ENCODE measurements at regions not wholly inside any gene's neighbourhood (a gene's known extent, or its start where the extent isn't known, plus 50 kb on each side); places are given as distances from the start of the nearest gene placed in this dataset.
"Not testable (repeated sequence)": the region's sequence is repeated elsewhere in the genome, so short reads cannot be mapped to it uniquely, and the experiment has no call there.

DNA sequence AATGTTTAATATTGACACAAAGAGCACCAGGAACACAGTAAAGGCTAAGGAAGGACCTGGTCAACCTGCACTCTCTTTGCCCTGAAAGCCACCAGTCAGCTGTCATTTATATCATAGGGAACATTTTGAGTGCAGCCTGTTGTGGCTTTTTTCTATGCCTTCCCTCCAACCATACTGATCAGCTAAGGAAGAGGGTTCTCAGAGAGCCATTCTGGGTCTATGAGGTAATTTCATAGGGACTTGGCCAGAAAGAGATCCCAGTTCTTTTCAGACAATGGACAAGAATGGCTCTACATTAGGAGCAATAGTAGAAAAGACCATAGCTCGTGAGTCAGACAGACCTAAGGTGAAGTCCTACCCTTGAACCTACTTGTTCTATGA is 132.8 kb downstream of the CCDC34 start:
- peaks cover 8% of the 10 kb centered on the region for H3K27me3 Mint-ChIP-seq
- no peaks in the 10 kb centered on the region for H3K9me3 Mint-ChIP-seq
- intact Hi-C loops (cut with micrococcal nuclease): no loop called here
- no peak overlapping the region for H3K4me3 Mint-ChIP-seq
- ChIA-PET POLR2A (no interaction called here), CTCF (no interaction called here)
- H3K36me3 Mint-ChIP-seq (ENCODE audit: low read depth): no peaks in the 10 kb centered on the region
- ATAC-seq (no peak), DNase-seq (no peak)
- H3K27ac Mint-ChIP-seq: no peak overlapping the region
- TF ChIP-seq, protein P1, sequence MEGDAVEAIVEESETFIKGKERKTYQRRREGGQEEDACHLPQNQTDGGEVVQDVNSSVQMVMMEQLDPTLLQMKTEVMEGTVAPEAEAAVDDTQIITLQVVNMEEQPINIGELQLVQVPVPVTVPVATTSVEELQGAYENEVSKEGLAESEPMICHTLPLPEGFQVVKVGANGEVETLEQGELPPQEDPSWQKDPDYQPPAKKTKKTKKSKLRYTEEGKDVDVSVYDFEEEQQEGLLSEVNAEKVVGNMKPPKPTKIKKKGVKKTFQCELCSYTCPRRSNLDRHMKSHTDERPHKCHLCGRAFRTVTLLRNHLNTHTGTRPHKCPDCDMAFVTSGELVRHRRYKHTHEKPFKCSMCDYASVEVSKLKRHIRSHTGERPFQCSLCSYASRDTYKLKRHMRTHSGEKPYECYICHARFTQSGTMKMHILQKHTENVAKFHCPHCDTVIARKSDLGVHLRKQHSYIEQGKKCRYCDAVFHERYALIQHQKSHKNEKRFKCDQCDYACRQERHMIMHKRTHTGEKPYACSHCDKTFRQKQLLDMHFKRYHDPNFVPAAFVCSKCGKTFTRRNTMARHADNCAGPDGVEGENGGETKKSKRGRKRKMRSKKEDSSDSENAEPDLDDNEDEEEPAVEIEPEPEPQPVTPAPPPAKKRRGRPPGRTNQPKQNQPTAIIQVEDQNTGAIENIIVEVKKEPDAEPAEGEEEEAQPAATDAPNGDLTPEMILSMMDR (IDR thresholded peaks at IDR 0.05): no peak
- H3K4me1 Mint-ChIP-seq (ENCODE audit: low read depth): no peaks in the 10 kb centered on the region

DNA sequence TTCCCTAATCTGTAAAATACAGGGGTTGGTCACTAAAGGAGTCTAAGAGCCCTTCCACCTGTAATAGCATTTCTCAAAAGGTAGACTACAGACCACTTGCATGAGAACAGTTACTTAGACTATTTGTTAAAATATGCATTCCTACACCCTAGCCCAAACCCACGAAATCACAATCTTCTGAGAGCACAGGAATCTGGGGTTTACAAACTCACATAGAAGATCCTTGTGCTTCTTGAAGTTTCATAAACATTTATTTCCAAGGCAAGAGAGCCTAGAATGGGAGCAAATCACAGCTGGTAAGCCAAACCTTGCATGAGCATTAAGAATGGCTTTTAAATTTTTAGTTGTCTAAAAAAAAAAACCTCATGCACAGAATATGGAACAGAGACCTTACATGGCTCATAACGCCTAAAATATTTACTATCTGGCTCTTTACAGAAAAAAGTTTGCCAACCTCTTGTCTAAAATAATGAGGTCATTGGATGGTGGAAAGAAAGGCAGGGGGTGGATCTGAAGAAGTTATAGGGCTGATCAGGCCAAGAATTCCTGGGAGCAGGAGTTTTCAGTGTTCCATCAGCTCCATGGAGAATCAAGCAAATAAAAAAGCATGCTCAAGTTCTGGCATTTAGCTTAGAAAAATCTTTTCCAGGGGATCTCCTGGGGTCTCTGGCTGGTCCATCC is 133.4 kb downstream of the CCDC34 start:
- H3K4me1 Mint-ChIP-seq (ENCODE audit: low read depth): no peaks in the 10 kb centered on the region
- no peak for ATAC-seq
- DNase-seq: no peak
- no peak overlapping the region for H3K4me3 Mint-ChIP-seq
- ChIA-PET POLR2A (no interaction called here), CTCF (no interaction called here)
- no peak overlapping the region for H3K27ac Mint-ChIP-seq
- peaks cover 8% of the 10 kb centered on the region for H3K27me3 Mint-ChIP-seq
- intact Hi-C loops (cut with micrococcal nuclease): no loop called here
- TF ChIP-seq, protein P1 (IDR thresholded peaks at IDR 0.05): no peak
- no peaks in the 10 kb centered on the region for H3K36me3 Mint-ChIP-seq (ENCODE audit: low read depth)
- no peaks in the 10 kb centered on the region for H3K9me3 Mint-ChIP-seq

DNA sequence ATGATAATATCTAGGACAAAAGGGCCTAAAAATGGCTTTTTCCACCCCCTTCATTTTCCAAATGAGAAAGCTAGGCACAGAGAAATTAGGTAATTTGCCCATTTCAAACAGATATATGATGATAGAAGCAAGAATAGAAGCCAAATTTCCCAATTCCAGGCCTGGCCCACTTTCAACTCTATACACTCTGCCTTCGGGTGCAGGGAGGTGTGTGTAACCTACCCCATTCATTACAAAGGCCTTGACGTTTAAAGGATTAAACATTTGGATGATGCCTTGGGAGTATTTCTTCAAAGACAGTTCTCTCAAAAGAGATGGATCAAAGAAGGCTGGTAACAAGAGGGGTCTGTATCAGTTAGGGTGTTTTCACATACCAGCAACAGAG is 134.1 kb downstream of the CCDC34 start:
- ChIA-PET POLR2A (no interaction called here), CTCF (no interaction called here)
- Mint-ChIP-seq H3K4me1 (ENCODE audit: low read depth) (no peaks in the 10 kb centered on the region), H3K36me3 (ENCODE audit: low read depth) (no peaks in the 10 kb centered on the region), H3K27ac (no peak overlapping the region), H3K4me3 (no peak overlapping the region), H3K27me3 (peaks cover 8% of the 10 kb centered on the region), H3K9me3 (no peaks in the 10 kb centered on the region)
- ATAC-seq (no peak), DNase-seq (no peak)
- TF ChIP-seq, protein P1 (IDR thresholded peaks at IDR 0.05): no peak
- intact Hi-C loops (cut with micrococcal nuclease): no loop called here

DNA sequence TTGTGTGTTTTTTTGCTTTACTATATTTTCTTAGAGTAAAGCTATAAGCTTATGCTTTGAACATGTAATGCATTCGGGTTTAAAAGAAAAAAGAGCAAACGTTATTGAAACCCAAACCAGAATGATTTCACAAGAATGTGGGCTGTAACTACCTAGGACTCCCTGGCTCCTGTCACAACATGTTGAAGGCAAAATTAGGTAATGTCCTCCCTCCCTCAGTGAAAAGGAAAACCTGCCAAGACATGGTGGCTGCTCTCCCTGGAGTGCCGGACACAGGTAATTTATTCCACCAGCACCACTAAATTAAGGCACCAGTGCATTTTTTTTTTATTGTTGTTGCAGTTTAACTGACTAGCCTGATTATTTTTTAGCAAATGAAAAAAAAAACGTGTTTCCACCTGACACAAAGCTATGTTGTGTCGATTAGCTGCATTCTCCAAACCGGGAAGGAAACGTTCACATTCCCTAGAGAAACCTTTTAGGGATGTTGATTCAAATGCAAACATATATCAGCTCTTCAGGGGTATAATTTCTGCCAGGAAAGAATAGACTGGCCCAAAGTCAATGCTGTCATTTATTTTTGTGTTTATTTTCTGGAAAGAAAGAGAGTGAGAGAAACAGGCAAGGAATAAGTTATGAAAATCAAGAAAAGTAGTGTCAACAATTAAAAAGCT is 134.6 kb downstream of the CCDC34 start:
- H3K9me3 Mint-ChIP-seq: no peaks in the 10 kb centered on the region
- H3K27me3 Mint-ChIP-seq: peaks cover 6% of the 10 kb centered on the region
- DNase-seq (no peak), ATAC-seq (no peak)
- intact Hi-C loops (cut with micrococcal nuclease): no loop called here
- no peak overlapping the region for H3K27ac Mint-ChIP-seq
- no peaks in the 10 kb centered on the region for H3K36me3 Mint-ChIP-seq (ENCODE audit: low read depth)
- POLR2A ChIA-PET: no interaction called here
- TF ChIP-seq, protein P1 (IDR thresholded peaks at IDR 0.05): no peak
- CTCF ChIA-PET: no interaction called here
- no peak overlapping the region for H3K4me3 Mint-ChIP-seq
- no peaks in the 10 kb centered on the region for H3K4me1 Mint-ChIP-seq (ENCODE audit: low read depth)

DNA sequence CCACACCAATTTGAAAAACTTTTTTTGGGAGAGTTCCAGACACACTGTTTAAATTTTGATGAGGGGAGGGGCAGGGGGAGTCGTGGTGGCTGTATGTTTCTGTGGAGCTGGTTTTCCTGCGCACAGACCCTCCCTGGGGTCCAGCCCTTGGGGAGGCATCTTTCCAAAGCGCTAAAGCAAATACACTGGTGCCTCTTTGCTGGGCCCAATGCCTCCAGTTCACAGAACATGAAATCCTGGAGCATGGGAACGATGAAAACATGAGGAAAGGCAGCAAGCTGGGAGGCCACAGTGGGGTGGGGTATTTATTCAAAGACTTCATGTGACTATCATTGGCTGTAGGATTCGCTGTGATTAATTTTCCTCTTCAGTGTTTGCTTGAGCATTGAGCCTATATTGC is 135.3 kb downstream of the CCDC34 start:
- POLR2A ChIA-PET: no interaction called here

DNA sequence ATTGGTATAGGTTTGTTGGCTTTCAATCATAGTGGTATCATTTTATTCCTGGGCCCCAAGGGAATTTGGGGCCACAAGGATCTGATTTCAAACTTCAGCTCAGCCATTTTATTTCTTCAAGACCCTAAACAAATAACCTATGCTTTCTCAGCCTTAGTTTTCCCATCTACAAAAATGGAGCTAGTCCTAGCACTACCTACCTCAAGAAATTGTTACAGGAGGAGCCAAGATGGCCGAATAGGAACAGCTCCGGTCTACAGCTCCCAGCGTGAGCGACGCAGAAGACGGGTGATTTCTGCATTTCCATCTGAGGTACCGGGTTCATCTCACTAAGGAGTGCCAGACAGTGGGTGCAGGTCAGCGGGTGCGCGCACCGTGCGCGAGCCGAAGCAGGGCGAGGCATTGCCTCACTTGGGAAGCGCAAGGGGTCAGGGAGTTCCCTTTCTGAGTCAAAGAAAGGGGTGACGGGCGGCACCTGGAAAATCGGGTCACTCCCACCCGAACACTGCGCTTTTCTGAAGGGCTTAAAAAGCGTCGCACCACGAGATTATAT is 143.5 kb downstream of the CCDC34 start:
- intact Hi-C loops (cut with micrococcal nuclease): not testable (repeated sequence)

More for the DNA sequence above, 135.3 kb downstream of the CCDC34 start:
- Mint-ChIP-seq H3K9me3 (no peaks in the 10 kb centered on the region), H3K36me3 (ENCODE audit: low read depth) (no peaks in the 10 kb centered on the region), H3K4me3 (no peak overlapping the region), H3K4me1 (ENCODE audit: low read depth) (no peaks in the 10 kb centered on the region), H3K27me3 (peaks cover 6% of the 10 kb centered on the region), H3K27ac (no peak overlapping the region)
- ATAC-seq (no peak), DNase-seq (no peak)
- CTCF ChIA-PET: no interaction called here
- TF ChIP-seq, protein P1 (IDR thresholded peaks at IDR 0.05): no peak
- intact Hi-C loops (cut with micrococcal nuclease): no loop called here

More for the DNA sequence above, 143.5 kb downstream of the CCDC34 start:
- H3K36me3 Mint-ChIP-seq (ENCODE audit: low read depth); CTCF ChIA-PET; H3K9me3 Mint-ChIP-seq; POLR2A ChIA-PET; H3K27ac Mint-ChIP-seq; DNase-seq; H3K27me3 Mint-ChIP-seq; ATAC-seq; H3K4me1 Mint-ChIP-seq (ENCODE audit: low read depth); H3K4me3 Mint-ChIP-seq: not testable (repeated sequence)
